ENCODE measurements at regions not wholly inside any gene's neighbourhood (a gene's known extent, or its start where the extent isn't known, plus 50 kb on each side); places are given as distances from the start of the nearest gene placed in this dataset.

GRCh38 chr14:84708865-84709264, 821.1 kb upstream of the FLRT2 start:
- no peak for TF ChIP-seq POLR2A (IDR thresholded peaks at IDR 0.05)
- no peak for TF ChIP-seq POLR2AphosphoS5 (IDR thresholded peaks at IDR 0.05)

All from sigmoid colon (tissue), 4 donors.